Osteoblast (primary cell): ENCODE measurements at regions not wholly inside any gene's neighbourhood (a gene's known extent, or its start where the extent isn't known, plus 50 kb on each side); places are given as distances from the start of the nearest gene placed in this dataset.

ENCODE experiments used
- DNase-seq: peaks from one replicate; pipeline ENCODE4 v3.0.0; 2011; ENCODE audit warnings: low spot score, mixed read lengths; ENCODE audit not compliant: insufficient read length; ENCODE audit errors: missing footprints
- H2AFZ ChIP-seq: 2 replicates; pipeline ENCODE4 v1.6.0; 2011; ENCODE audit warnings: mild to moderate bottlenecking, low read length
- H3K27ac ChIP-seq: 2 replicates; pipeline ENCODE4 v1.5.1; 2011; ENCODE audit warnings: mild to moderate bottlenecking, low read depth, low read length, moderate library complexity
- H3K27me3 ChIP-seq: 2 replicates; pipeline ENCODE4 v1.6.0; 2012; ENCODE audit warnings: mild to moderate bottlenecking, control low read depth, inconsistent platforms, low read length, moderate library complexity; ENCODE audit not compliant: insufficient read depth
- H3K36me3 ChIP-seq: 2 replicates; pipeline ENCODE4 v1.5.1; 2011; ENCODE audit warnings: mild to moderate bottlenecking, low read length, control low read depth, moderate library complexity; ENCODE audit not compliant: insufficient read depth
- H3K4me1 ChIP-seq: 2 replicates; pipeline ENCODE4 v1.5.1; 2011; ENCODE audit warnings: mild to moderate bottlenecking, low read length, control low read depth, moderate library complexity; ENCODE audit not compliant: insufficient read depth
- H3K4me2 ChIP-seq: 2 replicates; pipeline ENCODE4 v1.6.0; 2011; ENCODE audit warnings: mild to moderate bottlenecking, low read length; ENCODE audit not compliant: insufficient read depth
- H3K4me3 ChIP-seq: fragments of 200-600 bp; sonication (generic); 3 replicates; pipeline ENCODE4 v1.5.1; 2012; ENCODE audit warnings: mild to moderate bottlenecking, low read length, inconsistent platforms; ENCODE audit not compliant: insufficient read depth
- H3K79me2 ChIP-seq: 2 replicates; pipeline ENCODE4 v1.6.0; 2012; ENCODE audit warnings: mild to moderate bottlenecking, low read length, control low read depth, inconsistent platforms; ENCODE audit not compliant: insufficient read depth
- H3K9me3 ChIP-seq: 2 replicates; pipeline ENCODE4 v1.5.1; 2011; ENCODE audit warnings: low read depth, low read length, control low read depth
- H4K20me1 ChIP-seq: 2 replicates; pipeline ENCODE4 v1.6.0; 2012; ENCODE audit warnings: mild to moderate bottlenecking, low read length, control low read depth; ENCODE audit not compliant: insufficient read depth
- TF ChIP-seq, protein P1 (sequence below): IDR thresholded peaks from 2 replicates; pipeline ENCODE4 v1.5.1; 2011; ENCODE audit warnings: mild to moderate bottlenecking, low read depth, low read length, moderate library complexity; ENCODE audit errors: extremely low read depth

DNA sequence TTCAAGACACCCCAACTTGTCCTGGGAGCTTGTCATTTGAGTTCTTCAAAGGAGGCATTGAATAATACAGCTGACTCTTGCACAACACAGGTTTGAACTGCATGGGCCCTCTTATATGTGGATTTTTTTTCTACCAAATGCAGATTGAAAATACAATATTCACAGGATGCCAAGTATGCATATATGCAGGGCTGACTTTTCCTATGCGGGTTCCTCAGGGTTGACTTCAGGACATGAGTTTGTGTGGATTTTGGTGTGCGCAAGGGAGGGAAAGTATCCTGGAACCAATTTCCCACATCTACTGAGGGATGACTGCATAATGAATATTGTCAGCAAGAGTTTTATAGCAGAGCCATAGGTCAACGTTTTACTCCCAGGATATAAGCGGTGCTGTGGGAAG is 70.0 kb upstream of the RALY start:
- TF ChIP-seq, protein P1, sequence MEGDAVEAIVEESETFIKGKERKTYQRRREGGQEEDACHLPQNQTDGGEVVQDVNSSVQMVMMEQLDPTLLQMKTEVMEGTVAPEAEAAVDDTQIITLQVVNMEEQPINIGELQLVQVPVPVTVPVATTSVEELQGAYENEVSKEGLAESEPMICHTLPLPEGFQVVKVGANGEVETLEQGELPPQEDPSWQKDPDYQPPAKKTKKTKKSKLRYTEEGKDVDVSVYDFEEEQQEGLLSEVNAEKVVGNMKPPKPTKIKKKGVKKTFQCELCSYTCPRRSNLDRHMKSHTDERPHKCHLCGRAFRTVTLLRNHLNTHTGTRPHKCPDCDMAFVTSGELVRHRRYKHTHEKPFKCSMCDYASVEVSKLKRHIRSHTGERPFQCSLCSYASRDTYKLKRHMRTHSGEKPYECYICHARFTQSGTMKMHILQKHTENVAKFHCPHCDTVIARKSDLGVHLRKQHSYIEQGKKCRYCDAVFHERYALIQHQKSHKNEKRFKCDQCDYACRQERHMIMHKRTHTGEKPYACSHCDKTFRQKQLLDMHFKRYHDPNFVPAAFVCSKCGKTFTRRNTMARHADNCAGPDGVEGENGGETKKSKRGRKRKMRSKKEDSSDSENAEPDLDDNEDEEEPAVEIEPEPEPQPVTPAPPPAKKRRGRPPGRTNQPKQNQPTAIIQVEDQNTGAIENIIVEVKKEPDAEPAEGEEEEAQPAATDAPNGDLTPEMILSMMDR, result no peak
- Histone ChIP-seq H3K9me3 (no peaks in the 10 kb centered on the region), H3K79me2 (no peaks in the 10 kb centered on the region), H4K20me1 (no peaks in the 10 kb centered on the region), H3K27me3 (peaks cover 2% of the 10 kb centered on the region), H3K36me3 (no peaks in the 10 kb centered on the region), H2AFZ (no peak overlapping the region), H3K4me2 (no peak overlapping the region), H3K4me1 (peaks cover 13% of the 10 kb centered on the region), H3K27ac (no peak overlapping the region), H3K4me3 (no peak overlapping the region)
- no peak for DNase-seq

DNA sequence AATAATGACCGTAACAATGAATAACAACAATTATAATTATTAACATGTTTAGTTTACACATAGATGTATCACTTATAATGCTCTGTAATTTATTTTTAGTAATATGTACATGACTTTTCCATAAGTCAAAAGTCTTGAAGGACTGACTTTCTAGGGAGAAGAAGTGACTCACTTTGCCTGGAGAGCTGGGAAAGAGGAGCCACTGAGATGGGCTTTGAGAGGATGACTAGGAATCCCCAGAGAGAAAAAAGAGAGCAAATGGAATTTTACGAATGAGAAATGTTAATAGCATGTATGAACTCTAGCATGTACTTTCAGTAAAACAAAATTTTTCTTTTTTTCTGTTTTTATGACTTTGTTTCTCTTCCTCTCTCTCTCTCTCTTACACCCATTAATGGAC is 67.8 kb upstream of the RALY start:
- H3K4me2 ChIP-seq, result peak overlapping the region; percentile 42
- no peak overlapping the region for H2AFZ ChIP-seq
- peak; percentile 85 for DNase-seq
- H4K20me1 ChIP-seq, result no peaks in the 10 kb centered on the region
- no peaks in the 10 kb centered on the region for H3K36me3 ChIP-seq
- H3K9me3 ChIP-seq, result no peaks in the 10 kb centered on the region
- no peaks in the 10 kb centered on the region for H3K79me2 ChIP-seq
- TF ChIP-seq, protein P1, result no peak
- no peak overlapping the region for H3K4me3 ChIP-seq
- peaks cover 13% of the 10 kb centered on the region for H3K4me1 ChIP-seq
- H3K27me3 ChIP-seq, result peaks cover 15% of the 10 kb centered on the region
- H3K27ac ChIP-seq, result peak overlapping the region; percentile 60

DNA sequence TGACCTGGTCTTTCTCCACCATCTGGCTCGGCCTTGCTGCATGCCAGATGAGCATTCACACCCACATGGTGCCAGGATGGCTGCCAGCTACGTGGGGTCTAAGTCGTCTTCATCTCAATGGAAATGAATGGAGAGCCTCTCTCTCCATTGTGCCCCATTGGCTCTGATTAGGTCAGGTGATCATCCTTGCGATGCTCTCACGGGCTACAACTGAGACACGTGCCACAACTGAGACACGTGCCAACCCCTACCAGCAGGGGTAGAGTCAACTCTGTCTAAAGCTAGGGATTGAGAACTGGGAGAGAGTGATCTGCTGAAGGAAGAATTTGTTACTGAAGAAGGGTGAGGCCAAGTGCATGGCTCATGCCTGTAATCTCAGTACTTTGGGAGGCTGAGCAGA is 67.3 kb upstream of the RALY start:
- Histone ChIP-seq H3K4me1 (peaks cover 13% of the 10 kb centered on the region), H4K20me1 (no peaks in the 10 kb centered on the region), H3K79me2 (no peaks in the 10 kb centered on the region), H3K27me3 (peaks cover 15% of the 10 kb centered on the region), H3K36me3 (no peaks in the 10 kb centered on the region), H3K27ac (peak overlapping the region; percentile 60), H3K4me3 (no peak overlapping the region), H2AFZ (no peak overlapping the region), H3K9me3 (no peaks in the 10 kb centered on the region), H3K4me2 (peak overlapping the region; percentile 42)
- TF ChIP-seq, protein P1, result no peak
- no peak for DNase-seq

DNA sequence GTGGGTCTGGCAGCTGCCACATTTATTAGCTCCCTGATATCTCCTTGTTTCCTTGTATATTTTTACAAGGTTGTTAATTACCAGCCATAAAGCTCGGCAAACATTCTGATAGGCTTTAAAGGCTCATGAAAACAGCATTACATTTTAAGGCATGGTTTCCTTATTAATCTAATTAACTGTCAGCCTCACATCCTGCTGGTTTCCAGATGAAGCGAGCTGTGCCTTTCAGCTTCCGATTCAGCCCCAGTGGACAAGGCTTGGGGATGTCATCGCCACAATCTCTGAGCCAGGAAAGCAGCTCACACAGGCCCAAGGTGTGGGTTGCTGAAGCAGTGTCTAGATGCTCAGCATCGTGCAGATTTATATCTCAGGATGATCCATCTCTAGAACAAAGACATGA is 66.0 kb upstream of the RALY start:
- Histone ChIP-seq H3K4me1 (peaks cover 13% of the 10 kb centered on the region), H3K27me3 (peaks cover 15% of the 10 kb centered on the region), H3K4me3 (no peak overlapping the region), H3K9me3 (no peaks in the 10 kb centered on the region), H3K4me2 (no peak overlapping the region), H4K20me1 (no peaks in the 10 kb centered on the region), H3K27ac (no peak overlapping the region), H3K36me3 (no peaks in the 10 kb centered on the region), H2AFZ (no peak overlapping the region), H3K79me2 (no peaks in the 10 kb centered on the region)
- no peak for DNase-seq
- TF ChIP-seq, protein P1, result no peak
